H9 (cell line): ENCODE measurements at regions not wholly inside any gene's neighbourhood (a gene's known extent, or its start where the extent isn't known, plus 50 kb on each side); places are given as distances from the start of the nearest gene placed in this dataset.
"Not testable (repeated sequence)": the region's sequence is repeated elsewhere in the genome, so short reads cannot be mapped to it uniquely, and the experiment has no call there.

Experiments used
- DNase-seq: peaks from one replicate; pipeline ENCODE4 v3.0.0-alpha.2; 2017
- H2AFZ ChIP-seq: one replicate; pipeline ENCODE4 v1.6.1; 2013; ENCODE audit warnings: mild to moderate bottlenecking, low read length, control low read depth, moderate library complexity
- H2AK5ac ChIP-seq: 2 replicates; pipeline ENCODE4 v1.6.1; 2013; ENCODE audit warnings: low read length, control low read depth, mixed read lengths; ENCODE audit not compliant: insufficient read length
- H2BK120ac ChIP-seq: one replicate; pipeline ENCODE4 v1.6.1; 2013; ENCODE audit warnings: low read depth, mild to moderate bottlenecking, low read length, control low read depth, inconsistent platforms; ENCODE audit not compliant: poor library complexity, severe bottlenecking
- H2BK12ac ChIP-seq: 2 replicates; pipeline ENCODE4 v1.6.1; 2013; ENCODE audit warnings: low read length, control low read depth, mixed read lengths, low read depth; ENCODE audit not compliant: insufficient read length
- H2BK15ac ChIP-seq: 2 replicates; pipeline ENCODE4 v1.6.1; 2013; ENCODE audit warnings: low read depth, low read length, control low read depth
- H2BK20ac ChIP-seq: one replicate; pipeline ENCODE4 v1.6.1; 2013; ENCODE audit warnings: low read depth, mild to moderate bottlenecking, low read length, control low read depth, inconsistent platforms; ENCODE audit not compliant: poor library complexity, severe bottlenecking
- H2BK5ac ChIP-seq: 2 replicates; pipeline ENCODE4 v1.6.1; 2013; ENCODE audit warnings: low read length, control low read depth, mixed read lengths; ENCODE audit not compliant: insufficient read length
- H3K14ac ChIP-seq: 2 replicates; pipeline ENCODE4 v1.6.1; 2013; ENCODE audit warnings: low read length, control low read depth; ENCODE audit not compliant: insufficient read depth
- H3K18ac ChIP-seq: 2 replicates; pipeline ENCODE4 v1.6.1; 2013; ENCODE audit warnings: low read depth, mild to moderate bottlenecking, mixed read lengths, low read length, control low read depth; ENCODE audit not compliant: insufficient read length
- H3K23ac ChIP-seq: 2 replicates; pipeline ENCODE4 v1.6.1; 2013; ENCODE audit warnings: low read length, control low read depth, mixed read lengths, low read depth; ENCODE audit not compliant: insufficient read length
- H3K23me2 ChIP-seq: 2 replicates; pipeline ENCODE4 v1.6.1; 2013; ENCODE audit warnings: low read depth, mild to moderate bottlenecking, mixed read lengths, low read length, control low read depth; ENCODE audit not compliant: insufficient read length, poor library complexity, severe bottlenecking
- H3K27ac ChIP-seq: 2 replicates; pipeline ENCODE4 v1.5.1; 2013; ENCODE audit warnings: low read length, control low read depth, mixed read lengths, low read depth; ENCODE audit not compliant: insufficient read length
- H3K27me3 ChIP-seq: 2 replicates; pipeline ENCODE4 v1.6.1; 2013; ENCODE audit warnings: low read length, control low read depth, inconsistent platforms; ENCODE audit not compliant: insufficient read depth
- H3K4ac ChIP-seq: 2 replicates; pipeline ENCODE4 v1.6.1; 2013; ENCODE audit warnings: low read depth, mild to moderate bottlenecking, control low read depth, inconsistent platforms, low read length, moderate library complexity
- H3K4me1 ChIP-seq: 2 replicates; pipeline ENCODE4 v1.6.1; 2013; ENCODE audit warnings: low read length, control low read depth, inconsistent platforms; ENCODE audit not compliant: insufficient read depth
- H3K4me2 ChIP-seq: 2 replicates; pipeline ENCODE4 v1.6.1; 2013; ENCODE audit warnings: low read length, control low read depth, mixed read lengths; ENCODE audit not compliant: insufficient read length, insufficient read depth
- H3K56ac ChIP-seq: 2 replicates; pipeline ENCODE4 v1.6.1; 2013; ENCODE audit warnings: low read depth, mild to moderate bottlenecking, mixed read lengths, low read length, control low read depth; ENCODE audit not compliant: insufficient read length
- H3K79me1 ChIP-seq: 2 replicates; pipeline ENCODE4 v1.6.1; 2013; ENCODE audit warnings: low read depth, mild to moderate bottlenecking, moderate library complexity, low read length, control low read depth, inconsistent platforms; ENCODE audit not compliant: insufficient read depth, poor library complexity, severe bottlenecking
- H3K79me2 ChIP-seq: 2 replicates; pipeline ENCODE4 v1.6.1; 2013; ENCODE audit warnings: low read length, control low read depth, inconsistent platforms; ENCODE audit not compliant: insufficient read depth
- H3K9ac ChIP-seq: 2 replicates; pipeline ENCODE4 v1.6.1; 2013; ENCODE audit warnings: low read length, control low read depth, mixed read lengths; ENCODE audit not compliant: insufficient read length; ENCODE audit errors: extremely low read depth
- H3K9me3 ChIP-seq: one replicate; pipeline ENCODE4 v1.6.1; 2013; ENCODE audit warnings: low read depth, low read length, inconsistent platforms; ENCODE audit not compliant: control insufficient read depth
- H3T11ph ChIP-seq: one replicate; pipeline ENCODE4 v1.6.1; 2013; ENCODE audit warnings: mild to moderate bottlenecking, low read length, control low read depth, inconsistent platforms
- H4K20me1 ChIP-seq: one replicate; pipeline ENCODE4 v1.6.1; 2013; ENCODE audit not compliant: control insufficient read depth, insufficient read length, insufficient read depth
- H4K5ac ChIP-seq: 2 replicates; pipeline ENCODE4 v1.6.1; 2013; ENCODE audit warnings: low read depth, mild to moderate bottlenecking, mixed read lengths, low read length, control low read depth; ENCODE audit not compliant: insufficient read length
- H4K8ac ChIP-seq: replicated peaks from 2 replicates; pipeline ENCODE4 v1.6.1; 2013; ENCODE audit warnings: low read length, control low read depth, mixed read lengths, low read depth; ENCODE audit not compliant: insufficient read length
- H4K91ac ChIP-seq: 2 replicates; pipeline ENCODE4 v1.6.1; 2013; ENCODE audit warnings: low read depth, mild to moderate bottlenecking, moderate library complexity, mixed read lengths, low read length, control low read depth; ENCODE audit not compliant: insufficient read length
- H3K27ac Mint-ChIP-seq, 3 experiments: 2 replicates in 2 of 3; 3 replicates in 1 of 3; pipeline ENCODE4 v1.8.0; 2020 to 2021; ENCODE audit warnings: mixed read lengths in 3 of 3, mild to moderate bottlenecking in 1 of 3, moderate library complexity in 1 of 3
- H3K27me3 Mint-ChIP-seq: 2 replicates; pipeline ENCODE4 v1.8.0; 2021; ENCODE audit warnings: low read depth, mild to moderate bottlenecking, moderate library complexity, mixed read lengths
- H3K36me3 Mint-ChIP-seq, 3 experiments: 2 replicates in 2 of 3; 3 replicates in 1 of 3; pipeline ENCODE4 v1.8.0; 2020 to 2021; ENCODE audit warnings: low read depth in 3 of 3, mixed read lengths in 3 of 3; ENCODE audit not compliant: insufficient read depth in 1 of 3
- H3K4me1 Mint-ChIP-seq, 2 experiments: 2 replicates each; pipeline ENCODE4 v1.8.0; 2020; ENCODE audit warnings: mixed read lengths in 2 of 2
- H3K4me3 Mint-ChIP-seq, 2 experiments: 2 replicates in 1 of 2; 3 replicates in 1 of 2; pipeline ENCODE4 v1.8.0; 2020 to 2021; ENCODE audit warnings: mild to moderate bottlenecking in 2 of 2, mixed read lengths in 2 of 2, moderate library complexity in 1 of 2
- H3K9me3 Mint-ChIP-seq, 2 experiments: 2 replicates in 1 of 2; 3 replicates in 1 of 2; pipeline ENCODE4 v1.8.0; 2020; ENCODE audit warnings: mild to moderate bottlenecking in 2 of 2, mixed read lengths in 2 of 2, moderate library complexity in 1 of 2
- WGBS: extraction: QIAGEN DNeasy Blood & Tissue Kit; methylation state at CpG from one replicate; pipeline ENCODE4 v1.1.7; 2013; ENCODE audit warnings: missing lambda C conversion rate, low lambda C conversion rate, mixed read lengths; ENCODE audit not compliant: insufficient read length; ENCODE audit errors: extremely low coverage; 5-methylcytosine and 5-hydroxymethylcytosine counted together

GRCh38 chr1:243055091-243055490 lies 200.0 kb downstream of the CEP170 start:
- not testable (repeated sequence) for H2AFZ ChIP-seq, H4K20me1 ChIP-seq

GRCh38 chr1:243054681-243055080 lies 200.4 kb downstream of the CEP170 start:
- not testable (repeated sequence) for H3K36me3 Mint-ChIP-seq, H3K79me1 ChIP-seq, H4K5ac ChIP-seq, H3K4me2 ChIP-seq, H3K27me3 ChIP-seq, H3K4me3 Mint-ChIP-seq, H3K4ac ChIP-seq, H3K27ac Mint-ChIP-seq, H3K56ac ChIP-seq, H2AFZ ChIP-seq, H3K79me2 ChIP-seq, H3K27me3 Mint-ChIP-seq, H3K9me3 ChIP-seq, H3K4me1 ChIP-seq, H3K14ac ChIP-seq, H3K4me1 Mint-ChIP-seq, H3K9ac ChIP-seq, H2BK5ac ChIP-seq, H2BK15ac ChIP-seq, H3T11ph ChIP-seq, H3K9me3 Mint-ChIP-seq, H4K20me1 ChIP-seq, H2AK5ac ChIP-seq, H4K91ac ChIP-seq, H4K8ac ChIP-seq, H2BK20ac ChIP-seq, H3K23ac ChIP-seq, H3K18ac ChIP-seq, H2BK12ac ChIP-seq, H3K23me2 ChIP-seq, H2BK120ac ChIP-seq, H3K27ac ChIP-seq
- DNase-seq, result peak; percentile 15
- WGBS, result no CpG with 5 or more reads among the region's 20 CpGs

More at GRCh38 chr1:243055091-243055490, 200.0 kb downstream of the CEP170 start:
- not testable (repeated sequence) for H4K91ac ChIP-seq, H3K56ac ChIP-seq, H3K27me3 ChIP-seq, H3K79me1 ChIP-seq, H3K4me3 Mint-ChIP-seq, H3K27ac Mint-ChIP-seq, H4K5ac ChIP-seq, H2BK12ac ChIP-seq, H3K18ac ChIP-seq, H3K9ac ChIP-seq, H2AK5ac ChIP-seq, H4K8ac ChIP-seq, H3K9me3 ChIP-seq, H3K79me2 ChIP-seq, H2BK20ac ChIP-seq, H3K4me2 ChIP-seq, H3K27ac ChIP-seq, H3T11ph ChIP-seq, H3K4ac ChIP-seq, H3K27me3 Mint-ChIP-seq, H3K4me1 Mint-ChIP-seq, H2BK120ac ChIP-seq, H3K23ac ChIP-seq, H2BK15ac ChIP-seq, H3K23me2 ChIP-seq, H3K36me3 Mint-ChIP-seq, H3K9me3 Mint-ChIP-seq, H2BK5ac ChIP-seq, H3K4me1 ChIP-seq, H3K14ac ChIP-seq
- no CpG with 5 or more reads among the region's 14 CpGs for WGBS
- DNase-seq, result peak; percentile 31
